OCI-LY3 (cell line): ENCODE measurements at regions not wholly inside any gene's neighbourhood (a gene's known extent, or its start where the extent isn't known, plus 50 kb on each side); places are given as distances from the start of the nearest gene placed in this dataset.

Experiments used
- H2AFZ ChIP-seq: fragments of 200-600, 300-600 bp; shearing (Covaris generic); 2 replicates; pipeline ENCODE4 v1.6.0; 2014; ENCODE audit warnings: antibody characterized with exemption, low read depth, low read length
- H3K27ac ChIP-seq: fragments of 200-600, 300-600 bp; sonication (generic); 2 replicates; pipeline ENCODE4 v1.5.1; 2014; ENCODE audit warnings: mild to moderate bottlenecking, low read length, moderate library complexity, mixed read lengths
- H3K27me3 ChIP-seq: fragments of 200-600, 300-600 bp; sonication (generic); 2 replicates; pipeline ENCODE4 v1.6.1; 2014; ENCODE audit warnings: low read depth, low read length, mixed read lengths
- H3K36me3 ChIP-seq: fragments of 200-600, 300-600 bp; sonication (generic); replicated peaks from 2 replicates; pipeline ENCODE3; 2014; ENCODE audit warnings: low read depth, low read length, mixed read lengths
- H3K4me1 ChIP-seq: fragments of 300-600, 200-600 bp; sonication (generic); 2 replicates; pipeline ENCODE4 v1.6.1; 2014; ENCODE audit warnings: low read length, mixed read lengths
- H3K4me2 ChIP-seq: fragments of 200-600, 300-600 bp; sonication (generic); 2 replicates; pipeline ENCODE4 v1.6.1; 2014; ENCODE audit warnings: low read length, mixed read lengths
- H3K4me3 ChIP-seq: fragments of 300-600, 200-600 bp; sonication (generic); 2 replicates; pipeline ENCODE4 v1.5.1; 2014; ENCODE audit warnings: antibody characterized with exemption, mild to moderate bottlenecking, low read length, moderate library complexity
- H3K79me2 ChIP-seq: fragments of 300-600, 200-600 bp; shearing (Covaris generic); 2 replicates; pipeline ENCODE4 v1.6.1; 2014; ENCODE audit warnings: mild to moderate bottlenecking, low read length, mixed read lengths
- H3K9ac ChIP-seq: fragments of 300-600, 200-600 bp; shearing (Covaris generic); 2 replicates; pipeline ENCODE4 v1.6.0; 2014; ENCODE audit warnings: mild to moderate bottlenecking, low read length, moderate library complexity
- H3K9me3 ChIP-seq: fragments of 200-600, 300-600 bp; shearing (Covaris generic); 2 replicates; pipeline ENCODE4 v1.6.1; 2014; ENCODE audit warnings: low read length, mixed read lengths; ENCODE audit not compliant: insufficient read depth
- H4K20me1 ChIP-seq: fragments of 200-600, 300-600 bp; sonication (generic); 2 replicates; pipeline ENCODE4 v1.6.1; 2016; ENCODE audit warnings: low read length, mixed read lengths; ENCODE audit not compliant: insufficient read depth
- EZH2phosphoT487 ChIP-seq: fragments of 200-600 bp; shearing (Covaris generic); IDR thresholded peaks from 2 replicates; pipeline ENCODE4 v1.6.1; 2018; ENCODE audit warnings: antibody characterized with exemption, mixed run types, low read depth
- TF ChIP-seq, protein P1 (sequence below): fragments of 200-600, 300-600 bp; sonication (generic); IDR thresholded peaks from 2 replicates; pipeline ENCODE4 v1.5.1; 2014; ENCODE audit warnings: antibody characterized with exemption, low read length, low read depth

DNA sequence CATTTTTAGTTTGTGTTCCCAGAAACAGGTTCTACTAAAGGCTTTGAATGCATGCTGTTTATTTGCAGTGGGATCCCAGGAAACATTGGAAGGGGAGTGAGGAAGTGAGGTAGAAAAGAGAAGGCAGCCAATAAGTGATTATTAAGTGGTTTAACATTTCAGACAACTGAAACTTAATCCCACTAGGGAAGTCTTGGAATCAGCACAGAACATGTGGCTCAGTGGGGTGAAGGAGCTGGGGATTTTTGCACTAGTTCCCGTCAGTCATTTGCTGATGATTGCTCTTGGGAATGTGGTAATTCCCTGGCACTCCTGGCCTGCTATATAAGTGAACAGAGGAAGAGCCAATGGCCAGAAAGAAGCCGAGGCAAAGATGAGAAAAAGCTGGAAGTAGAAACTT is 1053.0 kb upstream of the IGFBP7 start:
- no peak overlapping the region for H3K4me2 ChIP-seq
- no peak overlapping the region for H2AFZ ChIP-seq
- no peak overlapping the region for H3K4me3 ChIP-seq
- H3K36me3 ChIP-seq: no peaks in the 10 kb centered on the region
- H3K79me2 ChIP-seq: no peaks in the 10 kb centered on the region
- H3K9ac ChIP-seq: no peak overlapping the region
- H3K27ac ChIP-seq: no peak overlapping the region
- TF ChIP-seq, protein P1, sequence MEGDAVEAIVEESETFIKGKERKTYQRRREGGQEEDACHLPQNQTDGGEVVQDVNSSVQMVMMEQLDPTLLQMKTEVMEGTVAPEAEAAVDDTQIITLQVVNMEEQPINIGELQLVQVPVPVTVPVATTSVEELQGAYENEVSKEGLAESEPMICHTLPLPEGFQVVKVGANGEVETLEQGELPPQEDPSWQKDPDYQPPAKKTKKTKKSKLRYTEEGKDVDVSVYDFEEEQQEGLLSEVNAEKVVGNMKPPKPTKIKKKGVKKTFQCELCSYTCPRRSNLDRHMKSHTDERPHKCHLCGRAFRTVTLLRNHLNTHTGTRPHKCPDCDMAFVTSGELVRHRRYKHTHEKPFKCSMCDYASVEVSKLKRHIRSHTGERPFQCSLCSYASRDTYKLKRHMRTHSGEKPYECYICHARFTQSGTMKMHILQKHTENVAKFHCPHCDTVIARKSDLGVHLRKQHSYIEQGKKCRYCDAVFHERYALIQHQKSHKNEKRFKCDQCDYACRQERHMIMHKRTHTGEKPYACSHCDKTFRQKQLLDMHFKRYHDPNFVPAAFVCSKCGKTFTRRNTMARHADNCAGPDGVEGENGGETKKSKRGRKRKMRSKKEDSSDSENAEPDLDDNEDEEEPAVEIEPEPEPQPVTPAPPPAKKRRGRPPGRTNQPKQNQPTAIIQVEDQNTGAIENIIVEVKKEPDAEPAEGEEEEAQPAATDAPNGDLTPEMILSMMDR: no peak
- TF ChIP-seq EZH2phosphoT487: no peak
- no peaks in the 10 kb centered on the region for H3K4me1 ChIP-seq
- no peaks in the 10 kb centered on the region for H3K27me3 ChIP-seq
- no peaks in the 10 kb centered on the region for H4K20me1 ChIP-seq
- H3K9me3 ChIP-seq: no peaks in the 10 kb centered on the region

DNA sequence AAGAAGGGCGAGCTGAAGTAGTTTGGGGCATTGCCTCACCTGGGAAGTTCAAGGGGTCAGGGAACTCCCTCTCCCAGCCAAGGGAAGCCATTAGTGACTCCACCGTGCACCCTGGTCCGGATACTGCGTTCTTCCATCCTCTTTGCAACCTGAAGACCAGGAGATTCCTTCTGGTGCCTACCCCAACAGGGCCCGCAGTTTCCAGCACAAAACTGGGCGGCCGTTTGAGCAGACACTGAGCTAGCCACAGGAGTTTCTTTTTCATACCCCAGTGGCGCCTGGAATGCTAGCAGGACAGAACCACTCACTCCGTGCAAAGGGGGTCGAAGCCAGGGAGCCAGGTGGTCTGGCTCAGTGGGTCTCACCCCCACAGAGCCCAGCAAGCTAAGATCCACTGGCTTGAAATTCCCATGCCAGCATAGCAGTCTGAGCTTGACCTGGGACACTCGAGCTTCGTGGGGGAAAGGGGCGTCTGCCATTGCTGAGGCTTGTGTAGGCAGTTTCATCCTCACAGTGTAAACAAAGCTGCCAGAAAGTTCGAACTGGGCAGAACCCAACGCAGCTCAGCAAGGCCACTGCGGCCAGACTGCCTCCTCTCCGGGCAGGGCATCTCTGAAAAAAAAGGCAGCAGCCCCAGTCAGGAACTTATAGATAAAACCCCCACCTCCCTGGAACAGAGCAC is 1039.4 kb upstream of the IGFBP7 start:
- H3K4me2 ChIP-seq: no peak overlapping the region
- no peak overlapping the region for H3K27ac ChIP-seq
- H3K9ac ChIP-seq: no peak overlapping the region
- H3K79me2 ChIP-seq: no peaks in the 10 kb centered on the region
- no peaks in the 10 kb centered on the region for H3K36me3 ChIP-seq
- H4K20me1 ChIP-seq: no peaks in the 10 kb centered on the region
- no peaks in the 10 kb centered on the region for H3K4me1 ChIP-seq
- TF ChIP-seq, protein P1: no peak
- TF ChIP-seq EZH2phosphoT487: no peak
- no peaks in the 10 kb centered on the region for H3K27me3 ChIP-seq
- H2AFZ ChIP-seq: no peak overlapping the region
- H3K9me3 ChIP-seq: no peaks in the 10 kb centered on the region
- no peak overlapping the region for H3K4me3 ChIP-seq

DNA sequence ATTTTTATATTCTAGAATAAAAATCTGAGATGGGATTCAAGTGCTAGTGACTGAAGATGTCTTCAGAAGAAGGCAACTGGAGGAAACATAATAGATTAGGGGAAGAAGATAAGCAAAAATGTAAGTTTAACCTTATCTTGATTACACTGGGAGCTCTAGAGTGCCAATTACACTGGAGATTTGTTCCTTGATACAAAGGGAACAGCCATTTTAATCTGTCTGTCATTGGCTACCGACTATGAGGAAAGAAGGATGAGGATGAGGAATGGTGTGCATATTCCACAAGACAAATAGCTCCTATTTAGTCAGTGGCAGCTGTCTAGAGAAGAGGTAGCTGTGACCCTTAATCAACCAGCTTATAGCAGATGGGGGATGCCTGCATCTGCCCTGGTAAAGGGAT is 1034.5 kb upstream of the IGFBP7 start:
- Histone ChIP-seq H3K36me3 (no peaks in the 10 kb centered on the region), H3K4me2 (no peak overlapping the region), H3K79me2 (no peaks in the 10 kb centered on the region), H3K9me3 (no peaks in the 10 kb centered on the region), H2AFZ (no peak overlapping the region), H3K4me1 (no peaks in the 10 kb centered on the region), H3K9ac (no peak overlapping the region), H3K27ac (no peak overlapping the region), H4K20me1 (no peaks in the 10 kb centered on the region), H3K4me3 (no peak overlapping the region), H3K27me3 (no peaks in the 10 kb centered on the region)
- TF ChIP-seq EZH2phosphoT487: no peak

DNA sequence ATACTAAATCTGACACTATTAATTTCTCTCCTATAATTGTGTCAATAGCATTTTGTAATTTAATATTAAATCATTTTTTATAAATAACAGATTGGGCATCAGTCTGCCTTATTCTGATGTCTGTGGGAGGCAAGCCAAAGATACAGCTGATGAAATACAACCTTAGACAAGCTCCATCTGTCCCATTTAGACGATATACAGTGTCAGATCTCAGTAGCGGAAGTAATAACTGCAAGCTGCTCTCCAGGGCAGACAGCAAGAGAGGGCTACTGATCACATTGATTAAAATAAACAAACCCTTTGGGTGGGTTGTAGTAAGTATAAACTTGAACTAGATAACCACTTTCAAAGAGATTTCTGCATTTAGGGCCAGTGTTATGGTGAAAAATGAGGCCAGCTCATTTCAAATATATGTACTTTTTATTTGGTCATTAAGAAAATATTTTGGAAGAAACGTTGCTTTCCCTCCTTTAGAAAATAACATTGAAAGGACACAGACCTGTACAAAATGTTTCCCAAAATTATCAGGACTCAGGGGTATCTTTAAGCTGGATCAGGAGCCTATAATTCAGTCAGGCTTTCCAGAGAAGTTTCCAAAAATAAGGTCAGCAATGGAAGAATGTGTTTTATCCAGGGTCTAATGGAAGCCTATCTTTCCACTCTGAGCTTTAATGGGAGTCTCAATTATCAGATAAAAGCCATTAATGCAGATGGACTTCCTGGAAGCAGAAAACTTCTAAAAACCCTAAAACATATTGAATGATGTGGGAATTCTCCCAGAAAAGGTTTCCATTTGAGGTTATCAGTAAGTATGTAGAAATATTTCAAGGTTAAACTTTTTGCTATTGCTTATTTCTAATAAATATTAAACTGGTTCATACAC is 1028.8 kb upstream of the IGFBP7 start:
- Histone ChIP-seq H3K27ac (no peak overlapping the region), H3K79me2 (no peaks in the 10 kb centered on the region), H2AFZ (no peak overlapping the region), H3K36me3 (no peaks in the 10 kb centered on the region), H3K4me1 (no peaks in the 10 kb centered on the region; the same call in 1 of the 2 replicates), H3K9me3 (no peaks in the 10 kb centered on the region), H4K20me1 (no peaks in the 10 kb centered on the region), H3K27me3 (no peaks in the 10 kb centered on the region), H3K4me3 (no peak overlapping the region), H3K4me2 (no peak overlapping the region), H3K9ac (no peak overlapping the region)
- no peak for TF ChIP-seq EZH2phosphoT487
- TF ChIP-seq, protein P1: no peak
